ENCODE measurements at regions not wholly inside any gene's neighbourhood (a gene's known extent, or its start where the extent isn't known, plus 50 kb on each side); places are given as distances from the start of the nearest gene placed in this dataset.

GRCh38 chr16:13403326-13403725 lies 501.9 kb downstream of the SHISA9 start:
- no peak overlapping the region for H3K27ac ChIP-seq
- H3K4me1 ChIP-seq: no peaks in the 10 kb centered on the region
- H3K9me3 ChIP-seq: no peaks in the 10 kb centered on the region
- no peaks in the 10 kb centered on the region for H3K27me3 ChIP-seq
- no peaks in the 10 kb centered on the region for H3K36me3 ChIP-seq
- H3K4me3 ChIP-seq: no peak overlapping the region
- intact Hi-C loops (cut with DNase I): no loop called here
- TF ChIP-seq CTCF (IDR thresholded peaks at IDR 0.05): no peak
- DNase-seq (no peak), ATAC-seq (no peak)

- H3K4me1 ChIP-seq: no peaks in the 10 kb centered on the region
- TF ChIP-seq CTCF (IDR thresholded peaks at IDR 0.05): no peak
- ATAC-seq: no peak
- H3K36me3 ChIP-seq: no peaks in the 10 kb centered on the region
- intact Hi-C loops (cut with DNase I): no loop called here
- no peak overlapping the region for H3K27ac ChIP-seq
- H3K4me3 ChIP-seq: no peak overlapping the region
- no peaks in the 10 kb centered on the region for H3K9me3 ChIP-seq
- no peak for DNase-seq
- H3K27me3 ChIP-seq: no peaks in the 10 kb centered on the region
Measured at GRCh38 chr16:13414154-13414553, 505.8 kb upstream of the ERCC4 start.

GRCh38 chr16:13419589-13419988 lies 500.4 kb upstream of the ERCC4 start:
- Histone ChIP-seq H3K27ac (no peak overlapping the region), H3K4me3 (no peak overlapping the region), H3K4me1 (no peaks in the 10 kb centered on the region), H3K36me3 (no peaks in the 10 kb centered on the region), H3K9me3 (no peaks in the 10 kb centered on the region), H3K27me3 (no peaks in the 10 kb centered on the region)
- DNase-seq: no peak
- ATAC-seq: no peak
- TF ChIP-seq CTCF (IDR thresholded peaks at IDR 0.05): no peak
- intact Hi-C loops (cut with DNase I): no loop called here

- intact Hi-C loops (cut with DNase I): no loop called here
- ATAC-seq (no peak), DNase-seq (no peak)
- Histone ChIP-seq H3K27me3 (no peaks in the 10 kb centered on the region), H3K27ac (no peak overlapping the region), H3K9me3 (no peaks in the 10 kb centered on the region), H3K4me1 (no peaks in the 10 kb centered on the region), H3K4me3 (no peak overlapping the region), H3K36me3 (no peaks in the 10 kb centered on the region)
- TF ChIP-seq CTCF (IDR thresholded peaks at IDR 0.05): no peak
Measured at GRCh38 chr16:13421726-13422125, 498.2 kb upstream of the ERCC4 start.

- H3K4me1 ChIP-seq: no peaks in the 10 kb centered on the region
- no peaks in the 10 kb centered on the region for H3K27me3 ChIP-seq
- no peak overlapping the region for H3K27ac ChIP-seq
- intact Hi-C loops (cut with DNase I): no loop called here
- no peak for TF ChIP-seq CTCF (IDR thresholded peaks at IDR 0.05)
- ATAC-seq (no peak), DNase-seq (no peak)
- H3K4me3 ChIP-seq: no peak overlapping the region
- H3K36me3 ChIP-seq: no peaks in the 10 kb centered on the region
- H3K9me3 ChIP-seq: no peaks in the 10 kb centered on the region
Measured at GRCh38 chr16:13425836-13426235, 494.1 kb upstream of the ERCC4 start.

- Histone ChIP-seq H3K27ac (no peak overlapping the region), H3K9me3 (no peaks in the 10 kb centered on the region), H3K4me3 (no peak overlapping the region), H3K36me3 (no peaks in the 10 kb centered on the region), H3K27me3 (no peaks in the 10 kb centered on the region), H3K4me1 (no peaks in the 10 kb centered on the region)
- DNase-seq (no peak), ATAC-seq (no peak)
- intact Hi-C loops (cut with DNase I): no loop called here
- TF ChIP-seq CTCF (IDR thresholded peaks at IDR 0.05): no peak
Measured at GRCh38 chr16:13426269-13426668, 493.7 kb upstream of the ERCC4 start.

Data from upper lobe of right lung (tissue), 1 donor.